ENCODE measurements at regions not wholly inside any gene's neighbourhood (a gene's known extent, or its start where the extent isn't known, plus 50 kb on each side); places are given as distances from the start of the nearest gene placed in this dataset.

GRCh38 chr17:72390675-72391508, 270.1 kb downstream of the SOX9 start:
- H3K4me2 ChIP-seq (ENCODE audit: low read depth, low read length) = no peak overlapping the region
- H3K9me2 ChIP-seq (replicated peaks; ENCODE audit: insufficient read depth, low read length) = no peaks in the 10 kb centered on the region
- H3K27ac ChIP-seq (ENCODE audit: low read length) = no peak overlapping the region
- TF ChIP-seq EZH2phosphoT487 (IDR thresholded peaks at IDR 0.05; ENCODE audit: low read length) = no peak
- no peak for TF ChIP-seq EZH2 (optimal IDR thresholded peaks at IDR 0.05; ENCODE audit: low read depth, low read length)
- TF ChIP-seq CTCF (IDR thresholded peaks at IDR 0.05; ENCODE audit: low read length) = no peak
- H3K4me3 ChIP-seq (ENCODE audit: low read length) = no peak overlapping the region
- H4K20me1 ChIP-seq (ENCODE audit: insufficient read depth, low read length) = no peaks in the 10 kb centered on the region
- no peaks in the 10 kb centered on the region for H3K27me3 ChIP-seq (replicated peaks; ENCODE audit: insufficient read depth, low read length)
- H2AFZ ChIP-seq (ENCODE audit: low read length) = no peak overlapping the region
- H3K9ac ChIP-seq (ENCODE audit: low read length) = no peak overlapping the region
- H3F3A ChIP-seq (ENCODE audit: insufficient read depth, low read length) = peaks cover 6% of the 10 kb centered on the region; the same call in 1 of the 2 replicates
- H3K36me3 ChIP-seq (replicated peaks; ENCODE audit: insufficient read depth, low read length) = no peaks in the 10 kb centered on the region
- H3K4me1 ChIP-seq (ENCODE audit: low read length) = peaks cover 46% of the 10 kb centered on the region
- H3K9me3 ChIP-seq (replicated peaks; ENCODE audit: insufficient read depth, low read length) = no peaks in the 10 kb centered on the region
- DNase-seq = no peak
- H3K79me2 ChIP-seq (ENCODE audit: low read length) = no peaks in the 10 kb centered on the region

- Histone ChIP-seq H3F3A (ENCODE audit: insufficient read depth, low read length) (peaks cover 6% of the 10 kb centered on the region; the same call in 1 of the 2 replicates), H3K79me2 (ENCODE audit: low read length) (no peaks in the 10 kb centered on the region), H4K20me1 (ENCODE audit: insufficient read depth, low read length) (no peaks in the 10 kb centered on the region), H3K27ac (ENCODE audit: low read length) (peak overlapping the region; percentile 24; the same call in 1 of the 2 replicates), H3K4me2 (ENCODE audit: low read depth, low read length) (peak overlapping the region; percentile 59), H3K9me3 (replicated peaks; ENCODE audit: insufficient read depth, low read length) (no peaks in the 10 kb centered on the region), H3K4me1 (ENCODE audit: low read length) (peaks cover 41% of the 10 kb centered on the region), H3K36me3 (replicated peaks; ENCODE audit: insufficient read depth, low read length) (no peaks in the 10 kb centered on the region), H2AFZ (ENCODE audit: low read length) (peak overlapping the region; percentile 24; the same call in 1 of the 2 replicates), H3K27me3 (replicated peaks; ENCODE audit: insufficient read depth, low read length) (no peaks in the 10 kb centered on the region), H3K9ac (ENCODE audit: low read length) (peak overlapping the region; percentile 18; the same call in 1 of the 2 replicates), H3K4me3 (ENCODE audit: low read length) (peak overlapping the region; percentile 23), H3K9me2 (replicated peaks; ENCODE audit: insufficient read depth, low read length) (no peaks in the 10 kb centered on the region)
- TF ChIP-seq EZH2 (optimal IDR thresholded peaks at IDR 0.05; ENCODE audit: low read depth, low read length) (no peak), EZH2phosphoT487 (IDR thresholded peaks at IDR 0.05; ENCODE audit: low read length) (no peak), CTCF (IDR thresholded peaks at IDR 0.05; ENCODE audit: low read length) (no peak)
- peak; percentile 24 for DNase-seq
Observed at GRCh38 chr17:72392056-72393010, 271.5 kb downstream of the SOX9 start.

- Histone ChIP-seq H3K79me2 (ENCODE audit: low read length) (no peaks in the 10 kb centered on the region), H3K9me2 (replicated peaks; ENCODE audit: insufficient read depth, low read length) (no peaks in the 10 kb centered on the region), H4K20me1 (ENCODE audit: insufficient read depth, low read length) (no peaks in the 10 kb centered on the region), H2AFZ (ENCODE audit: low read length) (no peak overlapping the region), H3K36me3 (replicated peaks; ENCODE audit: insufficient read depth, low read length) (no peaks in the 10 kb centered on the region), H3K4me1 (ENCODE audit: low read length) (peaks cover 36% of the 10 kb centered on the region), H3F3A (ENCODE audit: insufficient read depth, low read length) (peaks cover 6% of the 10 kb centered on the region; the same call in 1 of the 2 replicates), H3K27ac (ENCODE audit: low read length) (no peak overlapping the region), H3K9me3 (replicated peaks; ENCODE audit: insufficient read depth, low read length) (no peaks in the 10 kb centered on the region), H3K4me3 (ENCODE audit: low read length) (no peak overlapping the region), H3K27me3 (replicated peaks; ENCODE audit: insufficient read depth, low read length) (no peaks in the 10 kb centered on the region), H3K9ac (ENCODE audit: low read length) (no peak overlapping the region), H3K4me2 (ENCODE audit: low read depth, low read length) (no peak overlapping the region)
- DNase-seq = no peak
- TF ChIP-seq CTCF (IDR thresholded peaks at IDR 0.05; ENCODE audit: low read length) (no peak), EZH2 (optimal IDR thresholded peaks at IDR 0.05; ENCODE audit: low read depth, low read length) (no peak)
Observed at GRCh38 chr17:72393553-72393952, 272.7 kb downstream of the SOX9 start.
